ENCODE measurements at regions not wholly inside any gene's neighbourhood (a gene's known extent, or its start where the extent isn't known, plus 50 kb on each side); places are given as distances from the start of the nearest gene placed in this dataset.

DNA sequence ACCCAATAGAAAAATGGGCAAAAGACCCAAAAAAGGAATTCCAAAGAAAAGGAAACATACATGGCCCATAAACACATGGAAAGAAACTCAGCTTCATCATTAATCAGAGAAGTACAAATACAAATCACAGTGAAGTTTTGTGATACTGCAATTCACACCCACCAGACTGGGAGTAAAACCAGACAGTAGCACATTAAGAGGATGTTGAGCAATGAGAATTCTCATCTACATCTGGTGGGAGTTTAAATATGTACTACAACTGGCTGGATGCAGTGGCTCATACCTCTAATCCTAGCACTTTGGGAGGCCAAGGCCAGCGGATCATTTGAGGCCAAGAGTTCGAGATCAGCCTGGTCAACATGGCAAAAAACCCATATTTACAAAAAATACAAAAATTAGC is 125.7 kb upstream of the PHACTR1 start:
- Histone ChIP-seq H3K9me2 (ENCODE audit: insufficient read depth, low read length) (no peaks in the 10 kb centered on the region), H3K4me2 (ENCODE audit: low read length) (no peak overlapping the region), H2AFZ (ENCODE audit: low read depth, low read length) (no peak overlapping the region), H3K9me3 (ENCODE audit: low read length) (no peaks in the 10 kb centered on the region), H3K4me3 (ENCODE audit: low read length) (no peak overlapping the region), H3K9ac (ENCODE audit: low read length) (no peak overlapping the region), H3K79me2 (replicated peaks; ENCODE audit: insufficient read depth, low read length) (no peaks in the 10 kb centered on the region), H4K20me1 (ENCODE audit: insufficient read depth) (no peaks in the 10 kb centered on the region), H3F3A (ENCODE audit: insufficient read depth, low read length, poor library complexity, severe bottlenecking) (no peaks in the 10 kb centered on the region), H3K36me3 (ENCODE audit: insufficient read depth, low read length) (no peaks in the 10 kb centered on the region), H3K27ac (ENCODE audit: low read length) (no peak overlapping the region), H3K27me3 (ENCODE audit: insufficient read depth, low read depth, low read length) (no peaks in the 10 kb centered on the region)
- TF ChIP-seq RAD21 (conservative IDR thresholded peaks at IDR 0.05) (no peak), SMC3 (conservative IDR thresholded peaks at IDR 0.05; ENCODE audit: poor library complexity) (no peak), POLR2AphosphoS5 (IDR thresholded peaks at IDR 0.05) (no peak), TAF1 (IDR thresholded peaks at IDR 0.05; ENCODE audit: low read depth) (no peak), EP300 (conservative IDR thresholded peaks at IDR 0.05; ENCODE audit: poor library complexity, severe bottlenecking) (no peak), MXI1 (conservative IDR thresholded peaks at IDR 0.05; ENCODE audit: poor library complexity, severe bottlenecking) (no peak), EZH2 (IDR thresholded peaks at IDR 0.05; ENCODE audit: borderline replicate concordance, insufficient read depth, low read length, poor library complexity, severe bottlenecking) (no peak)
- TF ChIP-seq, protein P1, sequence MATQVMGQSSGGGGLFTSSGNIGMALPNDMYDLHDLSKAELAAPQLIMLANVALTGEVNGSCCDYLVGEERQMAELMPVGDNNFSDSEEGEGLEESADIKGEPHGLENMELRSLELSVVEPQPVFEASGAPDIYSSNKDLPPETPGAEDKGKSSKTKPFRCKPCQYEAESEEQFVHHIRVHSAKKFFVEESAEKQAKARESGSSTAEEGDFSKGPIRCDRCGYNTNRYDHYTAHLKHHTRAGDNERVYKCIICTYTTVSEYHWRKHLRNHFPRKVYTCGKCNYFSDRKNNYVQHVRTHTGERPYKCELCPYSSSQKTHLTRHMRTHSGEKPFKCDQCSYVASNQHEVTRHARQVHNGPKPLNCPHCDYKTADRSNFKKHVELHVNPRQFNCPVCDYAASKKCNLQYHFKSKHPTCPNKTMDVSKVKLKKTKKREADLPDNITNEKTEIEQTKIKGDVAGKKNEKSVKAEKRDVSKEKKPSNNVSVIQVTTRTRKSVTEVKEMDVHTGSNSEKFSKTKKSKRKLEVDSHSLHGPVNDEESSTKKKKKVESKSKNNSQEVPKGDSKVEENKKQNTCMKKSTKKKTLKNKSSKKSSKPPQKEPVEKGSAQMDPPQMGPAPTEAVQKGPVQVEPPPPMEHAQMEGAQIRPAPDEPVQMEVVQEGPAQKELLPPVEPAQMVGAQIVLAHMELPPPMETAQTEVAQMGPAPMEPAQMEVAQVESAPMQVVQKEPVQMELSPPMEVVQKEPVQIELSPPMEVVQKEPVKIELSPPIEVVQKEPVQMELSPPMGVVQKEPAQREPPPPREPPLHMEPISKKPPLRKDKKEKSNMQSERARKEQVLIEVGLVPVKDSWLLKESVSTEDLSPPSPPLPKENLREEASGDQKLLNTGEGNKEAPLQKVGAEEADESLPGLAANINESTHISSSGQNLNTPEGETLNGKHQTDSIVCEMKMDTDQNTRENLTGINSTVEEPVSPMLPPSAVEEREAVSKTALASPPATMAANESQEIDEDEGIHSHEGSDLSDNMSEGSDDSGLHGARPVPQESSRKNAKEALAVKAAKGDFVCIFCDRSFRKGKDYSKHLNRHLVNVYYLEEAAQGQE (IDR thresholded peaks at IDR 0.05; ENCODE audit: borderline replicate concordance) = no peak
- TF ChIP-seq, protein P2, sequence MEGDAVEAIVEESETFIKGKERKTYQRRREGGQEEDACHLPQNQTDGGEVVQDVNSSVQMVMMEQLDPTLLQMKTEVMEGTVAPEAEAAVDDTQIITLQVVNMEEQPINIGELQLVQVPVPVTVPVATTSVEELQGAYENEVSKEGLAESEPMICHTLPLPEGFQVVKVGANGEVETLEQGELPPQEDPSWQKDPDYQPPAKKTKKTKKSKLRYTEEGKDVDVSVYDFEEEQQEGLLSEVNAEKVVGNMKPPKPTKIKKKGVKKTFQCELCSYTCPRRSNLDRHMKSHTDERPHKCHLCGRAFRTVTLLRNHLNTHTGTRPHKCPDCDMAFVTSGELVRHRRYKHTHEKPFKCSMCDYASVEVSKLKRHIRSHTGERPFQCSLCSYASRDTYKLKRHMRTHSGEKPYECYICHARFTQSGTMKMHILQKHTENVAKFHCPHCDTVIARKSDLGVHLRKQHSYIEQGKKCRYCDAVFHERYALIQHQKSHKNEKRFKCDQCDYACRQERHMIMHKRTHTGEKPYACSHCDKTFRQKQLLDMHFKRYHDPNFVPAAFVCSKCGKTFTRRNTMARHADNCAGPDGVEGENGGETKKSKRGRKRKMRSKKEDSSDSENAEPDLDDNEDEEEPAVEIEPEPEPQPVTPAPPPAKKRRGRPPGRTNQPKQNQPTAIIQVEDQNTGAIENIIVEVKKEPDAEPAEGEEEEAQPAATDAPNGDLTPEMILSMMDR (IDR thresholded peaks at IDR 0.05; ENCODE audit: poor library complexity, severe bottlenecking) = no peak

DNA sequence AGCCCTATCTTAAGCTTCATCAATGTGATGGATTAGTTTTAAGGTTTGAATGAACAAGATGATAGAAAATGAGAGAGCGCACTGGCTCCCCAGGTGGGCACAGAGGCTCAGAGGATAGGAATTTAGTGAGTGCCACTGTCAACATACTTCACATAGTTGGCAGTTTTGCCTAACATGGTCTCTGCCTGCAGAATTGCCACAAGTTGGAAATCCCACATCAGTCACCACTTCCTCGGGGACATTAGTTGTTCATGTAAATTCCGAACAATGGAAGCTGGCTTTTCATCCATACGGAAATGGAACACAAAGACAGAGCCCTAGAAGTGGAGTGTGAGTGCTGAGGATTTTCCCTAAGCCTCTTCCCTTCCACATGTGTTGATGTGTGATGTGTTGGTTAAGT is 123.9 kb upstream of the PHACTR1 start:
- H3K9ac ChIP-seq (ENCODE audit: low read length) = no peak overlapping the region
- no peaks in the 10 kb centered on the region for H3K27me3 ChIP-seq (ENCODE audit: insufficient read depth, low read depth, low read length)
- TF ChIP-seq RAD21 (conservative IDR thresholded peaks at IDR 0.05) = no peak
- TF ChIP-seq, protein P1 (IDR thresholded peaks at IDR 0.05; ENCODE audit: borderline replicate concordance) = no peak
- no peak for TF ChIP-seq EZH2 (IDR thresholded peaks at IDR 0.05; ENCODE audit: borderline replicate concordance, insufficient read depth, low read length, poor library complexity, severe bottlenecking)
- no peak for TF ChIP-seq SMC3 (conservative IDR thresholded peaks at IDR 0.05; ENCODE audit: poor library complexity)
- no peak for TF ChIP-seq MXI1 (conservative IDR thresholded peaks at IDR 0.05; ENCODE audit: poor library complexity, severe bottlenecking)
- no peak for TF ChIP-seq EP300 (conservative IDR thresholded peaks at IDR 0.05; ENCODE audit: poor library complexity, severe bottlenecking)
- TF ChIP-seq, protein P2 (IDR thresholded peaks at IDR 0.05; ENCODE audit: poor library complexity, severe bottlenecking) = no peak
- no peak for TF ChIP-seq TAF1 (IDR thresholded peaks at IDR 0.05; ENCODE audit: low read depth)
- TF ChIP-seq POLR2AphosphoS5 (IDR thresholded peaks at IDR 0.05) = no peak
- no peaks in the 10 kb centered on the region for H3K9me3 ChIP-seq (ENCODE audit: low read length)
- H4K20me1 ChIP-seq (ENCODE audit: insufficient read depth) = no peaks in the 10 kb centered on the region
- no peak overlapping the region for H3K27ac ChIP-seq (ENCODE audit: low read length)
- no peaks in the 10 kb centered on the region for H3F3A ChIP-seq (ENCODE audit: insufficient read depth, low read length, poor library complexity, severe bottlenecking)
- H3K9me2 ChIP-seq (ENCODE audit: insufficient read depth, low read length) = no peaks in the 10 kb centered on the region
- no peak overlapping the region for H3K4me2 ChIP-seq (ENCODE audit: low read length)
- H3K4me3 ChIP-seq (ENCODE audit: low read length) = no peak overlapping the region
- no peak overlapping the region for H2AFZ ChIP-seq (ENCODE audit: low read depth, low read length)
- no peaks in the 10 kb centered on the region for H3K36me3 ChIP-seq (ENCODE audit: insufficient read depth, low read length)
- H3K79me2 ChIP-seq (replicated peaks; ENCODE audit: insufficient read depth, low read length) = no peaks in the 10 kb centered on the region
